OCI-LY7 (cell line): ENCODE measurements at regions not wholly inside any gene's neighbourhood (a gene's known extent, or its start where the extent isn't known, plus 50 kb on each side); places are given as distances from the start of the nearest gene placed in this dataset.
"Not testable (repeated sequence)": the region's sequence is repeated elsewhere in the genome, so short reads cannot be mapped to it uniquely, and the experiment has no call there.

Experiments
- BruUV-seq: library from RNA; stranded (reverse); fragments of 400-500 nt; replicated peaks from 2 replicates; lab custom pipeline; 2021; lab: Mats Ljungman, UMichigan
- CTCF ChIA-PET: fragments of 300-600 bp; sonication (Branson Sonifier 250); formaldehyde crosslinking; loops from one replicate; lab custom pipeline; 2022; ENCODE audit warnings: antibody characterized with exemption; ENCODE audit not compliant: unreplicated experiment; lab: Charles Lee
- POLR2A ChIA-PET: fragments of 300-600 bp; sonication (Branson Sonifier 250); formaldehyde crosslinking; loops from one replicate; lab custom pipeline; 2022; ENCODE audit warnings: antibody characterized with exemption; lab: Charles Lee
- DNase-seq: peaks from one replicate; pipeline ENCODE4 v3.0.0-alpha.2; 2015; ENCODE audit warnings: low spot score
- H2AFZ ChIP-seq: fragments of 200-600 bp; sonication (generic), shearing (Covaris generic); 2 replicates; pipeline ENCODE4 v1.6.1; 2014; ENCODE audit warnings: mild to moderate bottlenecking, antibody characterized with exemption, low read length, moderate library complexity
- H3K27ac ChIP-seq: fragments of 200-600 bp; sonication (generic); 2 replicates; pipeline ENCODE4 v1.5.1; 2014; ENCODE audit warnings: mixed run types, low read depth, mild to moderate bottlenecking, moderate library complexity, low read length, inconsistent platforms; ENCODE audit not compliant: poor library complexity, severe bottlenecking
- H3K36me3 ChIP-seq: fragments of 200-600 bp; sonication (generic); 2 replicates; pipeline ENCODE4 v1.6.1; 2014; ENCODE audit warnings: mild to moderate bottlenecking, antibody characterized with exemption, low read length, moderate library complexity, mixed read lengths; ENCODE audit not compliant: insufficient read depth
- H3K4me1 ChIP-seq: fragments of 200-600 bp; sonication (generic); 2 replicates; pipeline ENCODE4 v1.5.1; 2014; ENCODE audit warnings: mild to moderate bottlenecking, low read length; ENCODE audit not compliant: insufficient read depth, poor library complexity, severe bottlenecking
- H3K4me2 ChIP-seq: fragments of 200-600 bp; sonication (generic); 2 replicates; pipeline ENCODE4 v1.6.1; 2014; ENCODE audit warnings: mild to moderate bottlenecking, low read length
- H3K4me3 ChIP-seq: fragments of 200-600 bp; sonication (generic); 2 replicates; pipeline ENCODE4 v1.5.1; 2014; ENCODE audit warnings: mild to moderate bottlenecking, low read depth, low read length; ENCODE audit not compliant: poor library complexity, severe bottlenecking
- H3K79me2 ChIP-seq: fragments of 200-600 bp; sonication (generic); 2 replicates; pipeline ENCODE4 v1.6.1; 2016; ENCODE audit warnings: low read depth, mild to moderate bottlenecking, low read length, moderate library complexity, mixed read lengths; ENCODE audit not compliant: insufficient read depth
- H3K9me2 ChIP-seq: fragments of 200-600 bp; sonication (generic); 2 replicates; pipeline ENCODE4 v1.6.1; 2016; ENCODE audit warnings: mild to moderate bottlenecking, low read length, mixed read lengths; ENCODE audit not compliant: insufficient read depth
- H3K9me3 ChIP-seq: fragments of 200-600 bp; sonication (generic); 2 replicates; pipeline ENCODE4 v1.6.1; 2014; ENCODE audit warnings: mild to moderate bottlenecking, mixed run types, low read length, mixed read lengths
- H4K20me1 ChIP-seq: fragments of 200-600 bp; sonication (generic); 2 replicates; pipeline ENCODE4 v1.6.1; 2014; ENCODE audit warnings: mild to moderate bottlenecking, antibody characterized with exemption, low read length, moderate library complexity, mixed read lengths; ENCODE audit not compliant: insufficient read depth
- intact Hi-C: fragments of 100-400 bp; cut with micrococcal nuclease; formaldehyde crosslinking; loops from one replicate; pipeline ENCODE4 v1.10.0; 2022; ENCODE audit not compliant: unreplicated experiment

GRCh38 chr2:91517846-91518245 is 2826.4 kb downstream of the RPIA start:
- H3K9me3 ChIP-seq, H3K79me2 ChIP-seq, BruUV-seq, H3K36me3 ChIP-seq, H3K4me1 ChIP-seq, H3K4me2 ChIP-seq, DNase-seq, H2AFZ ChIP-seq, intact Hi-C loops, H3K27ac ChIP-seq, H3K9me2 ChIP-seq, POLR2A ChIA-PET, H3K4me3 ChIP-seq, H4K20me1 ChIP-seq, CTCF ChIA-PET: not testable (repeated sequence)

- H3K9me2 ChIP-seq, H3K9me3 ChIP-seq, H3K4me1 ChIP-seq, POLR2A ChIA-PET, H3K79me2 ChIP-seq, H3K36me3 ChIP-seq, H2AFZ ChIP-seq, DNase-seq, H3K4me2 ChIP-seq, CTCF ChIA-PET, H4K20me1 ChIP-seq, H3K4me3 ChIP-seq, H3K27ac ChIP-seq, intact Hi-C loops, BruUV-seq: not testable (repeated sequence)
These were observed 2827.0 kb downstream of the RPIA start for GRCh38 chr2:91518361-91518981.

GRCh38 chr2:91519359-91519758 is 2827.9 kb downstream of the RPIA start:
- POLR2A ChIA-PET, result not testable (repeated sequence)

GRCh38 chr2:91519914-91520313 is 2828.4 kb downstream of the RPIA start:
- DNase-seq, H3K27ac ChIP-seq, H3K4me1 ChIP-seq, intact Hi-C loops, H3K4me2 ChIP-seq, H3K9me2 ChIP-seq, H4K20me1 ChIP-seq, H3K36me3 ChIP-seq, H3K79me2 ChIP-seq, POLR2A ChIA-PET, H3K9me3 ChIP-seq, CTCF ChIA-PET, H2AFZ ChIP-seq, BruUV-seq, H3K4me3 ChIP-seq: not testable (repeated sequence)

More at GRCh38 chr2:91519359-91519758, 2827.9 kb downstream of the RPIA start:
- H3K9me3 ChIP-seq, H3K79me2 ChIP-seq, H3K9me2 ChIP-seq, DNase-seq, H3K4me2 ChIP-seq, H3K4me1 ChIP-seq, H3K36me3 ChIP-seq, BruUV-seq, intact Hi-C loops, H3K27ac ChIP-seq, H4K20me1 ChIP-seq, H2AFZ ChIP-seq, H3K4me3 ChIP-seq, CTCF ChIA-PET: not testable (repeated sequence)

GRCh38 chr2:91520523-91520922 is 2829.1 kb downstream of the RPIA start:
- H4K20me1 ChIP-seq, H3K4me3 ChIP-seq, H3K4me2 ChIP-seq, H3K9me3 ChIP-seq, H3K27ac ChIP-seq, BruUV-seq, intact Hi-C loops, H3K36me3 ChIP-seq, H3K9me2 ChIP-seq, POLR2A ChIA-PET, H3K4me1 ChIP-seq, H3K79me2 ChIP-seq, DNase-seq, CTCF ChIA-PET, H2AFZ ChIP-seq: not testable (repeated sequence)

GRCh38 chr2:91520972-91521535 is 2829.6 kb downstream of the RPIA start:
- H3K4me3 ChIP-seq, H3K4me2 ChIP-seq, H2AFZ ChIP-seq, H3K79me2 ChIP-seq, POLR2A ChIA-PET, DNase-seq, H3K9me2 ChIP-seq, intact Hi-C loops, H3K4me1 ChIP-seq, H3K36me3 ChIP-seq, H3K9me3 ChIP-seq, BruUV-seq, H4K20me1 ChIP-seq, CTCF ChIA-PET, H3K27ac ChIP-seq: not testable (repeated sequence)
